Glutamatergic neuron (in vitro differentiated cells): ENCODE measurements at regions not wholly inside any gene's neighbourhood (a gene's known extent, or its start where the extent isn't known, plus 50 kb on each side); places are given as distances from the start of the nearest gene placed in this dataset.

ENCODE experiments used
- DNase-seq: peaks from one replicate; pipeline ENCODE4 v3.0.0; 2022
- H3K27ac Mint-ChIP-seq: one replicate; pipeline ENCODE4 v1.8.0; 2020; ENCODE audit warnings: mild to moderate bottlenecking, mixed read lengths, inconsistent platforms; ENCODE audit not compliant: unreplicated experiment
- H3K27me3 Mint-ChIP-seq: one replicate; pipeline ENCODE4 v1.8.0; 2020; ENCODE audit warnings: mild to moderate bottlenecking, moderate library complexity, mixed read lengths, inconsistent platforms; ENCODE audit not compliant: unreplicated experiment
- H3K36me3 Mint-ChIP-seq: one replicate; pipeline ENCODE4 v1.8.0; 2020; ENCODE audit warnings: mild to moderate bottlenecking, mixed read lengths, inconsistent platforms; ENCODE audit not compliant: unreplicated experiment
- H3K4me1 Mint-ChIP-seq: one replicate; pipeline ENCODE4 v1.8.0; 2020; ENCODE audit warnings: mild to moderate bottlenecking, low read depth, mixed read lengths, inconsistent platforms; ENCODE audit not compliant: unreplicated experiment
- H3K4me3 Mint-ChIP-seq: one replicate; pipeline ENCODE4 v1.8.0; 2020; ENCODE audit warnings: mild to moderate bottlenecking, mixed read lengths, inconsistent platforms; ENCODE audit not compliant: unreplicated experiment
- H3K9me3 Mint-ChIP-seq: one replicate; pipeline ENCODE4 v1.8.0; 2020; ENCODE audit warnings: mild to moderate bottlenecking, moderate library complexity, mixed read lengths, inconsistent platforms; ENCODE audit not compliant: unreplicated experiment
- TF ChIP-seq, protein P1 (sequence below): fragments of 200-600 bp; sonication (generic); IDR thresholded peaks from one replicate; pipeline ENCODE4 v1.5.0; 2021; ENCODE audit not compliant: partially characterized antibody, unreplicated experiment

DNA sequence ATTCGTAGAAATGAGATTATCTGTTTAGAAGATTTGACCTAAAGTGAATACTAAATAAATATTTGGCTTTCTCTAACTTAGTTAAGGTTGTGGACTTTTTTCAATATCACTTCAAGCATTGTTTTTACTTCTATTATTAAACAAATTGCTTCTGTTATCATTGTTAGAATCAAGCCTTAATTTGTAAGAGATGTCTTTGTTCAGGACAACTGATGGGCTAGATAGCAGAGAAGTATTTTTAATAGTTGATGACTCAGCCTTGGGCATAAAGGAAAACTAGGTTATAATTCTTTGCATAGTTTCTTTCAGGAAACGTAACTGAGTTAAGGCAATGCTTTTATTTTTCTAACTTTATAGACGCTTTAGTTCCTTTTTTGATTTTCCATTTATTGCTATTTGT, 128.8 kb upstream of the SMIM30 start:
- H3K4me1 Mint-ChIP-seq: peaks cover 6% of the 10 kb centered on the region

DNA sequence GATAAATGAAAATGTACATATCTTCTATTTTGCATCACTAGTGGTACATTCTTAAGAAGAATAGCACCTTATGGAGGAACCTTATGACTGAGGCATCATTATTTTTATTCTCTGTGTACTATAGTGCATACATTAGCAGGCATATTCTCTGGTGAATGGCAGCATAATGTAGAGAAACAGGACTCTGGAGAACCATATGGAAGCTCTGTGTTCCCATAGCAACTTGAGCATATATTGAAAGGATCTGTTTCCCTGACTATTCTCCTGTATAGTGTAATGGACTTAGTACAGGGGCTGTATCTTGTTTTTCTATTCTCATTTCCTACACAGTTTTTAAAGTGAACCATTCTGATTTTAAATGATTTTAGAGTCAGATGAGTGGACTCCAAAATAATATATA, 128.4 kb upstream of the SMIM30 start:
- Mint-ChIP-seq H3K27ac (peak overlapping the region; percentile 59), H3K4me3 (no peak overlapping the region), H3K36me3 (no peaks in the 10 kb centered on the region), H3K27me3 (no peaks in the 10 kb centered on the region), H3K9me3 (no peaks in the 10 kb centered on the region), H3K4me1 (peaks cover 6% of the 10 kb centered on the region)
- DNase-seq: no peak
- TF ChIP-seq, protein P1, sequence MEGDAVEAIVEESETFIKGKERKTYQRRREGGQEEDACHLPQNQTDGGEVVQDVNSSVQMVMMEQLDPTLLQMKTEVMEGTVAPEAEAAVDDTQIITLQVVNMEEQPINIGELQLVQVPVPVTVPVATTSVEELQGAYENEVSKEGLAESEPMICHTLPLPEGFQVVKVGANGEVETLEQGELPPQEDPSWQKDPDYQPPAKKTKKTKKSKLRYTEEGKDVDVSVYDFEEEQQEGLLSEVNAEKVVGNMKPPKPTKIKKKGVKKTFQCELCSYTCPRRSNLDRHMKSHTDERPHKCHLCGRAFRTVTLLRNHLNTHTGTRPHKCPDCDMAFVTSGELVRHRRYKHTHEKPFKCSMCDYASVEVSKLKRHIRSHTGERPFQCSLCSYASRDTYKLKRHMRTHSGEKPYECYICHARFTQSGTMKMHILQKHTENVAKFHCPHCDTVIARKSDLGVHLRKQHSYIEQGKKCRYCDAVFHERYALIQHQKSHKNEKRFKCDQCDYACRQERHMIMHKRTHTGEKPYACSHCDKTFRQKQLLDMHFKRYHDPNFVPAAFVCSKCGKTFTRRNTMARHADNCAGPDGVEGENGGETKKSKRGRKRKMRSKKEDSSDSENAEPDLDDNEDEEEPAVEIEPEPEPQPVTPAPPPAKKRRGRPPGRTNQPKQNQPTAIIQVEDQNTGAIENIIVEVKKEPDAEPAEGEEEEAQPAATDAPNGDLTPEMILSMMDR: no peak

More for the DNA sequence above, 128.8 kb upstream of the SMIM30 start:
- TF ChIP-seq, protein P1: no peak
- Mint-ChIP-seq H3K27me3 (no peaks in the 10 kb centered on the region), H3K27ac (no peak overlapping the region), H3K4me3 (no peak overlapping the region), H3K36me3 (no peaks in the 10 kb centered on the region), H3K9me3 (no peaks in the 10 kb centered on the region)
- no peak for DNase-seq

DNA sequence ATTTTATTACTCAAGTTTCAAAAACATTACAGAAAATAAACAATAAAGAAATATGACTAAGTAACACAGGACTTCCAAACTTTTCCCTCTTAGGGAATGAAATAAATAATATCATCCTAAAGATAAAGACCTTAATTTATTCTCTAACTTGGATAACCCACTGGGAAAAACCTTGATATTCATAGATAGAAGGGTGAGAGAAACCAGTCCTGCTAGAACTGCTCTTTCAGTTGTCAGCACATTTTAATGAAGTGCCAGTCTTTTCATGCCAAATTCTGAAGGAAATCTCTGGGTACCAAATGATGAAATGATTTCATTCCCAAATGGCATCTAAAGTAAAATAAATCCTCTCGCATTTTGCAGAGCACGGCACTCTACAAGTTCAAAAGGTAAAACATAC, 114.5 kb upstream of the SMIM30 start:
- peaks cover 7% of the 10 kb centered on the region for H3K36me3 Mint-ChIP-seq
- no peaks in the 10 kb centered on the region for H3K9me3 Mint-ChIP-seq
- no peak overlapping the region for H3K4me3 Mint-ChIP-seq
- TF ChIP-seq, protein P1: no peak
- no peaks in the 10 kb centered on the region for H3K4me1 Mint-ChIP-seq
- no peak overlapping the region for H3K27ac Mint-ChIP-seq
- peaks cover 2% of the 10 kb centered on the region for H3K27me3 Mint-ChIP-seq
- DNase-seq: no peak

DNA sequence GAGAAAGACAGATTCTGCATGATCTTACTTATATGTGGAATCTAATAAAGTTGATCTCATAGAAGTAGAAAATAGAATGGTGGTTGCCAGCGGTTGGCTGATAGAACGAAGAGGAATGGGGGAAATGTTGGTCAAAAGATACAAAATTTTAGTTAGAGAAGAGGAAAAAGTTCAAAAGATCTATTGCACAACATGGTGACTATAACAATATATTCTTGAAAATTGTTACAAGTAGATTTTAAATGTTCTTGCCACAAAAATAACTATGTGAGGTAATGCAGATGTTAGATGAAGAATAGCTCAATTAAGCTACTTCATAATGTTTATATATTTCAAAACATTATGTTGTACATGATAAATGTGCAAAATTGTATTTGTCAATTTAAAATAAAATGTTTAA, 112.3 kb upstream of the SMIM30 start:
- H3K9me3 Mint-ChIP-seq: no peaks in the 10 kb centered on the region
- no peak overlapping the region for H3K27ac Mint-ChIP-seq
- no peaks in the 10 kb centered on the region for H3K4me1 Mint-ChIP-seq
- no peak overlapping the region for H3K4me3 Mint-ChIP-seq
- DNase-seq: no peak
- TF ChIP-seq, protein P1: no peak
- peaks cover 5% of the 10 kb centered on the region for H3K36me3 Mint-ChIP-seq
- peaks cover 3% of the 10 kb centered on the region for H3K27me3 Mint-ChIP-seq

DNA sequence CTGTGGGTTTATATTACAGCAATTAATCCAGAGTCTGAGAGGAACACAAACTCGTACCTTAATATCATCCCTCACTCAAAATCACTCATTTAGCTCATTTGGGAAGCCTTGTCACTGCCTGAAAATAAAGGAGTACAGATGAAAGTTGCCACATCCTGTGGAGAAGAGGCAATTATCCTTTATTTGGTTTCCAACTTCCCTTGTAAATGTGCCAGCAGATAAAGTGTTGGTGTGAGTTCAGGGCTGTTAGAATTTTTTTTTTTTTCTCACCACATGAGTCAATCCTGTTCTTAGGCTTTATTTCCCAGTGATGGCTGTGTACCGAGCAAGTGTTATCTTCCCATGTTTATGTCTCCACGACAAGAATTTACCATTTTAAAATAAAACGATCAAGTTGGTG, 99.0 kb upstream of the SMIM30 start:
- Mint-ChIP-seq H3K36me3 (no peaks in the 10 kb centered on the region), H3K9me3 (no peaks in the 10 kb centered on the region), H3K27ac (no peak overlapping the region), H3K27me3 (peaks cover 2% of the 10 kb centered on the region), H3K4me1 (no peaks in the 10 kb centered on the region), H3K4me3 (no peak overlapping the region)
- TF ChIP-seq, protein P1: no peak
- DNase-seq: no peak
